ENCODE measurements at regions not wholly inside any gene's neighbourhood (a gene's known extent, or its start where the extent isn't known, plus 50 kb on each side); places are given as distances from the start of the nearest gene placed in this dataset.

GRCh38 chr5:17796142-17796541 lies 161.9 kb downstream of the TAF11L14 start:
- Mint-ChIP-seq H3K9me3 (no peaks in the 10 kb centered on the region), H3K4me1 (no peaks in the 10 kb centered on the region), H3K27ac (no peak overlapping the region), H3K36me3 (no peaks in the 10 kb centered on the region), H3K4me3 (no peak overlapping the region), H3K27me3 (peaks cover 2% of the 10 kb centered on the region)

- Mint-ChIP-seq H3K27ac (no peak overlapping the region), H3K36me3 (no peaks in the 10 kb centered on the region), H3K27me3 (peaks cover 2% of the 10 kb centered on the region), H3K9me3 (no peaks in the 10 kb centered on the region), H3K4me1 (no peaks in the 10 kb centered on the region), H3K4me3 (no peak overlapping the region)
Observed at GRCh38 chr5:17796757-17797396, 162.6 kb downstream of the TAF11L14 start.

GRCh38 chr5:17799521-17799920 lies 165.3 kb downstream of the TAF11L14 start:
- peaks cover 2% of the 10 kb centered on the region for H3K27me3 Mint-ChIP-seq
- no peak overlapping the region for H3K4me3 Mint-ChIP-seq
- no peaks in the 10 kb centered on the region for H3K36me3 Mint-ChIP-seq
- H3K9me3 Mint-ChIP-seq, result no peaks in the 10 kb centered on the region
- H3K4me1 Mint-ChIP-seq, result no peaks in the 10 kb centered on the region
- H3K27ac Mint-ChIP-seq, result no peak overlapping the region

GRCh38 chr5:17801595-17801994 lies 167.3 kb downstream of the TAF11L14 start:
- Mint-ChIP-seq H3K27me3 (peaks cover 2% of the 10 kb centered on the region), H3K4me3 (no peak overlapping the region), H3K36me3 (no peaks in the 10 kb centered on the region), H3K27ac (no peak overlapping the region), H3K4me1 (peaks cover 2 to 7% (median 7%) of the 10 kb centered on the region in 3 donors), H3K9me3 (no peaks in the 10 kb centered on the region)

- Mint-ChIP-seq H3K9me3 (no peaks in the 10 kb centered on the region), H3K4me3 (no peak overlapping the region), H3K27me3 (peaks cover 2% of the 10 kb centered on the region), H3K36me3 (no peaks in the 10 kb centered on the region), H3K27ac (no peak overlapping the region), H3K4me1 (peaks cover 2 to 7% (median 7%) of the 10 kb centered on the region in 3 donors)
Observed at GRCh38 chr5:17802256-17802655, 168.0 kb downstream of the TAF11L14 start.

GRCh38 chr5:17803971-17804370 lies 169.7 kb downstream of the TAF11L14 start:
- Mint-ChIP-seq H3K9me3 (no peaks in the 10 kb centered on the region), H3K27ac (no peak overlapping the region), H3K4me1 (peaks cover 2 to 7% (median 7%) of the 10 kb centered on the region in 3 donors), H3K36me3 (no peaks in the 10 kb centered on the region), H3K27me3 (peaks cover 2% of the 10 kb centered on the region), H3K4me3 (no peak overlapping the region)

- Mint-ChIP-seq H3K27ac (no peak overlapping the region), H3K36me3 (no peaks in the 10 kb centered on the region), H3K27me3 (no peaks in the 10 kb centered on the region), H3K4me3 (no peak overlapping the region), H3K9me3 (no peaks in the 10 kb centered on the region), H3K4me1 (peaks cover 2 to 7% (median 7%) of the 10 kb centered on the region in 3 donors)
Observed at GRCh38 chr5:17805227-17805825, 171.1 kb downstream of the TAF11L14 start.

GRCh38 chr5:17806818-17807468 lies 172.7 kb downstream of the TAF11L14 start:
- Mint-ChIP-seq H3K4me3 (no peak overlapping the region), H3K36me3 (no peaks in the 10 kb centered on the region), H3K4me1 (peaks cover 2 to 7% (median 7%) of the 10 kb centered on the region in 3 donors), H3K27me3 (no peaks in the 10 kb centered on the region), H3K9me3 (no peaks in the 10 kb centered on the region), H3K27ac (peak overlapping the region in 1 of 3 donors; percentile 6)

GRCh38 chr5:17808566-17808965 lies 174.3 kb downstream of the TAF11L14 start:
- no peaks in the 10 kb centered on the region for H3K36me3 Mint-ChIP-seq
- H3K27me3 Mint-ChIP-seq, result no peaks in the 10 kb centered on the region
- H3K4me3 Mint-ChIP-seq, result no peak overlapping the region
- no peak overlapping the region for H3K27ac Mint-ChIP-seq
- no peaks in the 10 kb centered on the region for H3K9me3 Mint-ChIP-seq
- H3K4me1 Mint-ChIP-seq, result peaks cover 2 to 7% (median 7%) of the 10 kb centered on the region in 3 donors

- Mint-ChIP-seq H3K4me3 (no peak overlapping the region), H3K27ac (no peak overlapping the region), H3K9me3 (no peaks in the 10 kb centered on the region), H3K36me3 (no peaks in the 10 kb centered on the region), H3K27me3 (no peaks in the 10 kb centered on the region), H3K4me1 (peaks cover 0 to under 1% (median 0%) of the 10 kb centered on the region in 3 donors)
Observed at GRCh38 chr5:17810734-17811133, 176.5 kb downstream of the TAF11L14 start.

- H3K27me3 Mint-ChIP-seq, result no peaks in the 10 kb centered on the region
- H3K27ac Mint-ChIP-seq, result no peak overlapping the region
- no peaks in the 10 kb centered on the region for H3K4me1 Mint-ChIP-seq
- no peak overlapping the region for H3K4me3 Mint-ChIP-seq
- no peaks in the 10 kb centered on the region for H3K9me3 Mint-ChIP-seq
- H3K36me3 Mint-ChIP-seq, result no peaks in the 10 kb centered on the region
Observed at GRCh38 chr5:17813214-17813613, 179.0 kb downstream of the TAF11L14 start.

- Mint-ChIP-seq H3K4me1 (no peaks in the 10 kb centered on the region), H3K4me3 (no peak overlapping the region), H3K27ac (no peak overlapping the region), H3K9me3 (no peaks in the 10 kb centered on the region), H3K36me3 (no peaks in the 10 kb centered on the region), H3K27me3 (peaks cover 5% of the 10 kb centered on the region)
Observed at GRCh38 chr5:17816505-17816904, 182.2 kb downstream of the TAF11L14 start.

GRCh38 chr5:17816944-17817343 lies 182.7 kb downstream of the TAF11L14 start:
- Mint-ChIP-seq H3K36me3 (no peaks in the 10 kb centered on the region), H3K4me1 (no peaks in the 10 kb centered on the region), H3K9me3 (no peaks in the 10 kb centered on the region), H3K27me3 (peaks cover 5% of the 10 kb centered on the region), H3K4me3 (no peak overlapping the region), H3K27ac (no peak overlapping the region)

GRCh38 chr5:17817990-17818389 lies 183.7 kb downstream of the TAF11L14 start:
- Mint-ChIP-seq H3K9me3 (no peaks in the 10 kb centered on the region), H3K27ac (no peak overlapping the region), H3K27me3 (peaks cover 5% of the 10 kb centered on the region), H3K36me3 (no peaks in the 10 kb centered on the region), H3K4me1 (no peaks in the 10 kb centered on the region), H3K4me3 (no peak overlapping the region)

- Mint-ChIP-seq H3K4me3 (no peak overlapping the region), H3K27ac (no peak overlapping the region), H3K9me3 (no peaks in the 10 kb centered on the region), H3K36me3 (no peaks in the 10 kb centered on the region), H3K4me1 (no peaks in the 10 kb centered on the region), H3K27me3 (peaks cover 5% of the 10 kb centered on the region)
Observed at GRCh38 chr5:17819783-17820182, 185.5 kb downstream of the TAF11L14 start.

- no peaks in the 10 kb centered on the region for H3K9me3 Mint-ChIP-seq
- H3K4me3 Mint-ChIP-seq, result no peak overlapping the region
- peaks cover 0 to 3% (median 0%) of the 10 kb centered on the region in 3 donors for H3K4me1 Mint-ChIP-seq
- no peak overlapping the region for H3K27ac Mint-ChIP-seq
- H3K36me3 Mint-ChIP-seq, result no peaks in the 10 kb centered on the region
- H3K27me3 Mint-ChIP-seq, result no peaks in the 10 kb centered on the region
Observed at GRCh38 chr5:17828681-17829080, 194.4 kb downstream of the TAF11L14 start.
